Colonic mucosa (tissue), 4 donors: ENCODE measurements at regions not wholly inside any gene's neighbourhood (a gene's known extent, or its start where the extent isn't known, plus 50 kb on each side); places are given as distances from the start of the nearest gene placed in this dataset.

Experiments
- DNase-seq: peaks from one replicate; pipeline ENCODE4 v3.0.0-alpha.2; 2020
- H3K27ac ChIP-seq: fragments of 200-600 bp; one replicate; pipeline ENCODE4 v1.8.0; 2021
- H3K27me3 ChIP-seq: fragments of 200-600 bp; one replicate; pipeline ENCODE4 v1.8.0; 2021
- H3K36me3 ChIP-seq: fragments of 200-600 bp; one replicate; pipeline ENCODE4 v1.8.0; 2021
- H3K4me1 ChIP-seq: fragments of 200-600 bp; one replicate; pipeline ENCODE4 v1.8.0; 2021; ENCODE audit warnings: mild to moderate bottlenecking
- H3K4me3 ChIP-seq: fragments of 200-600 bp; one replicate; pipeline ENCODE4 v1.8.0; 2021
- H3K9ac ChIP-seq, 2 donors: one replicate each; pipeline ENCODE4 v1.7.0; 2013; ENCODE audit warnings: control low read depth in 2 of 2, low read depth in 2 of 2, low read length in 2 of 2
- H3K9me3 ChIP-seq: fragments of 200-600 bp; one replicate; pipeline ENCODE4 v1.8.0; 2021
- CTCF ChIP-seq: fragments of 200-600 bp; IDR thresholded peaks from one replicate; pipeline ENCODE4 v1.8.0; 2022; ENCODE audit warnings: antibody characterized with exemption, mild to moderate bottlenecking
- intact Hi-C: fragments of 100-400 bp; cut with DNase I; formaldehyde crosslinking; loops from one replicate; pipeline ENCODE4 v1.14.1; 2022
- donor health status: healthy.
- donor health status: DM: no; HTN: no; CAD: no.
- donor health status: DM: no; HTN: no; CAD: no.

GRCh38 chr13:34347784-34348573 is 530.0 kb downstream of the RFC3 start:
- no peak overlapping the region for H3K9ac ChIP-seq

GRCh38 chr13:34349091-34349722 is 531.3 kb downstream of the RFC3 start:
- intact Hi-C loops, result no loop called here
- peak; percentile 35 for DNase-seq
- H3K36me3 ChIP-seq, result no peaks in the 10 kb centered on the region
- H3K4me3 ChIP-seq, result no peak overlapping the region
- no peak overlapping the region for H3K27ac ChIP-seq
- H3K9ac ChIP-seq, result no peak overlapping the region
- no peaks in the 10 kb centered on the region for H3K4me1 ChIP-seq
- TF ChIP-seq CTCF, result no peak
- H3K27me3 ChIP-seq, result no peaks in the 10 kb centered on the region
- H3K9me3 ChIP-seq, result no peaks in the 10 kb centered on the region

More at GRCh38 chr13:34347784-34348573, 530.0 kb downstream of the RFC3 start:
- H3K4me3 ChIP-seq, result no peak overlapping the region
- no peaks in the 10 kb centered on the region for H3K9me3 ChIP-seq
- no peak for DNase-seq
- H3K27me3 ChIP-seq, result no peaks in the 10 kb centered on the region
- no peaks in the 10 kb centered on the region for H3K4me1 ChIP-seq
- intact Hi-C loops, result no loop called here
- TF ChIP-seq CTCF, result no peak
- H3K36me3 ChIP-seq, result no peaks in the 10 kb centered on the region
- no peak overlapping the region for H3K27ac ChIP-seq

GRCh38 chr13:34350671-34351070 is 532.7 kb downstream of the RFC3 start:
- Histone ChIP-seq H3K27me3 (no peaks in the 10 kb centered on the region), H3K4me1 (no peaks in the 10 kb centered on the region), H3K36me3 (no peaks in the 10 kb centered on the region), H3K9me3 (no peaks in the 10 kb centered on the region), H3K27ac (no peak overlapping the region), H3K9ac (no peak overlapping the region), H3K4me3 (no peak overlapping the region)
- no peak for DNase-seq
- intact Hi-C loops, result no loop called here
- TF ChIP-seq CTCF, result no peak

- TF ChIP-seq CTCF, result no peak
- intact Hi-C loops, result no loop called here
- Histone ChIP-seq H3K27ac (no peak overlapping the region), H3K27me3 (no peaks in the 10 kb centered on the region), H3K9ac (no peak overlapping the region), H3K36me3 (no peaks in the 10 kb centered on the region), H3K4me1 (no peaks in the 10 kb centered on the region), H3K9me3 (no peaks in the 10 kb centered on the region), H3K4me3 (no peak overlapping the region)
- no peak for DNase-seq
These were observed 533.2 kb downstream of the RFC3 start for GRCh38 chr13:34351134-34351533.

- TF ChIP-seq CTCF, result no peak
- no peak overlapping the region for H3K27ac ChIP-seq
- no peaks in the 10 kb centered on the region for H3K27me3 ChIP-seq
- H3K9me3 ChIP-seq, result no peaks in the 10 kb centered on the region
- no peak overlapping the region for H3K9ac ChIP-seq
- no peaks in the 10 kb centered on the region for H3K4me1 ChIP-seq
- no peak for DNase-seq
- H3K4me3 ChIP-seq, result no peak overlapping the region
- intact Hi-C loops, result no loop called here
- no peaks in the 10 kb centered on the region for H3K36me3 ChIP-seq
These were observed 535.0 kb downstream of the RFC3 start for GRCh38 chr13:34352958-34353357.
